ENCODE measurements at regions not wholly inside any gene's neighbourhood (a gene's known extent, or its start where the extent isn't known, plus 50 kb on each side); places are given as distances from the start of the nearest gene placed in this dataset.

DNA sequence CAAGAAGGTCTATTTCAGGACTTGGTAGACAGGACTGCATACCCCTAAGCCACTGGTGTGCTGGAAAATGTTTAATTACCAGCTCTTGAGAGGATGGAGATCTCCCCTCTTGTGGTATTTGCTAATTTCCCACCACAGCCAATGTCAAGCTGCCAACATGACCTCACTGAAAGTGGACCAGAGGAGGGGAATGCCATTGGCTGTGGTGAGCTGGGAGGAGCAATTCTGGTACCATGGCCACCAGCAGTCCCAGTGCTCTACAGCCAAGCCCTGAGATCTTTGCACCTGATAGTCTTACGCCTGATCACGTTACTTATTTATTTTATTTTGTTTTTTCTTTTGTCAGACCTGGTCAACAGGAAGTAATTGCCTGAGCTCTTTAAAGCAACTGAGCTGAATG is 82.5 kb upstream of the BCL6 start:
- DNase-seq (no peak), ATAC-seq (no peak)
- Histone ChIP-seq H3K36me3 (ENCODE audit: low read depth) (no peaks in the 10 kb centered on the region), H3K9me3 (no peaks in the 10 kb centered on the region), H3K4me3 (no peak overlapping the region), H3K4me1 (ENCODE audit: low read depth) (no peaks in the 10 kb centered on the region)
- TF ChIP-seq, protein P1, sequence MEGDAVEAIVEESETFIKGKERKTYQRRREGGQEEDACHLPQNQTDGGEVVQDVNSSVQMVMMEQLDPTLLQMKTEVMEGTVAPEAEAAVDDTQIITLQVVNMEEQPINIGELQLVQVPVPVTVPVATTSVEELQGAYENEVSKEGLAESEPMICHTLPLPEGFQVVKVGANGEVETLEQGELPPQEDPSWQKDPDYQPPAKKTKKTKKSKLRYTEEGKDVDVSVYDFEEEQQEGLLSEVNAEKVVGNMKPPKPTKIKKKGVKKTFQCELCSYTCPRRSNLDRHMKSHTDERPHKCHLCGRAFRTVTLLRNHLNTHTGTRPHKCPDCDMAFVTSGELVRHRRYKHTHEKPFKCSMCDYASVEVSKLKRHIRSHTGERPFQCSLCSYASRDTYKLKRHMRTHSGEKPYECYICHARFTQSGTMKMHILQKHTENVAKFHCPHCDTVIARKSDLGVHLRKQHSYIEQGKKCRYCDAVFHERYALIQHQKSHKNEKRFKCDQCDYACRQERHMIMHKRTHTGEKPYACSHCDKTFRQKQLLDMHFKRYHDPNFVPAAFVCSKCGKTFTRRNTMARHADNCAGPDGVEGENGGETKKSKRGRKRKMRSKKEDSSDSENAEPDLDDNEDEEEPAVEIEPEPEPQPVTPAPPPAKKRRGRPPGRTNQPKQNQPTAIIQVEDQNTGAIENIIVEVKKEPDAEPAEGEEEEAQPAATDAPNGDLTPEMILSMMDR (IDR thresholded peaks at IDR 0.05) = no peak
- intact Hi-C loops (cut with DNase I, micrococcal nuclease) = no loop called here

DNA sequence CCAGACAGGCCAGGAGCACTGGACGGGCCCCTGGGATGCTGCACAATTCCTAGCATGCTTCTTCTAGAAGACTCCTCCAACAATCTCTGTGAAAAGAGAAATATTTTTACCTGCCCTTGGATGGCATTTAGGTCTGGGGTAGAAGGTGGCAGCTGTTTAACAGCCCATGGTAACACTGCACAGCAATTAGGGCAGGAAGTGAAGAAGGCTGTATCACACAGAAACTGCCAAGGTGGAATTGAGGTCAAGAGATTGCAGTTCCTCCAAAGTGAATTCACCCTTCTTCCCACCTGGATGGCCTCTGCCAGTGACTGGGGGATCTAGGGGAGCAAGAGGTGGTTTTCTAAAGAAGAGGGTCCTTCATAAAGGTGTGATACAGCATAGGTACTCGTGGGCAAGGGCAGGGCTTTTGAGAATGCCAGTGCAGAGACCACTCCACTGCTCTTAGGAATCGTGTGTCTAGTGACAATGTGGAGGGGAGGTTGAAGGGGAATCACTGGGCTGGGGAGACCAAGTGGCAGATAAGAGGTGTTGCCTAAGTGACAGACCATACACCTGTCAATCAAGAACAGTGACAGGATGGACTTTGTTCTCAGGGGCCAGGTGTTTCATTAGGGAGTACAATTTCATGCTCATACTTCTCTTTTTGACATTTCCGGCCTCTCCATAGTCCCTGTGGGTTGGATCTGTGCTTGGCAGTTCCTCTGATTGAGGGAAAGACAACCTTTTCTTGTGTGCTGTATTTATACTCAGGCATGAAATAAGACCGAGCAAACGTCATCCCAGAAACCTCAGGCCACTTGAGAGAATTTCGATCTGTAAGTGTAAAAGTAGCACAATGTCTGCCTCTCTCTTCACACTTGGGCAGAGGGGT is 83.5 kb upstream of the BCL6 start:
- DNase-seq (no peak), ATAC-seq (peak; percentile 71)
- Histone ChIP-seq H3K36me3 (ENCODE audit: low read depth) (no peaks in the 10 kb centered on the region), H3K4me1 (ENCODE audit: low read depth) (no peaks in the 10 kb centered on the region), H3K4me3 (no peak overlapping the region), H3K9me3 (no peaks in the 10 kb centered on the region)
- TF ChIP-seq, protein P1 (IDR thresholded peaks at IDR 0.05) = no peak
- intact Hi-C loops (cut with DNase I, micrococcal nuclease) = no loop called here

DNA sequence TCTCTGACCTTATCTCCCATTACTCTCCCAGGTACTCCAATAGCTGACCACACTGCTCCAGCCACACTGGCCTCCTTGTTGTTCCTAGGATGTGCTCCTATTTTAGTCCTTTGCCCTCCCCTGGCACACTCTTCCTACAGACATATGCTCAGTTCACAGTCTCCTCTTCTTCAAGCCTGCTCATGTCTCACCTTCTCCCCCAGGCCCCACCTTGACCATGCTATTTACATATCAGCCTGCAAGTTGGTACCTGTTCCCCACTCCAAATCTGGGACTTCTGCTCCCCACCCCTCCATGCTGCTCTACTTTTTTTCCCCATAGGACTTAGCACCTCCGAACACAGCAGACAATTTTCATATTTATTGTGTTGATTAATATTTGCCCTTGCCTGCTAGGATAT is 84.9 kb upstream of the BCL6 start:
- Histone ChIP-seq H3K4me3 (no peak overlapping the region), H3K4me1 (ENCODE audit: low read depth) (no peaks in the 10 kb centered on the region), H3K9me3 (no peaks in the 10 kb centered on the region), H3K36me3 (ENCODE audit: low read depth) (no peaks in the 10 kb centered on the region)
- ATAC-seq = no peak
- intact Hi-C loops (cut with DNase I, micrococcal nuclease) = no loop called here
- DNase-seq = no peak
- TF ChIP-seq, protein P1 (IDR thresholded peaks at IDR 0.05) = no peak

DNA sequence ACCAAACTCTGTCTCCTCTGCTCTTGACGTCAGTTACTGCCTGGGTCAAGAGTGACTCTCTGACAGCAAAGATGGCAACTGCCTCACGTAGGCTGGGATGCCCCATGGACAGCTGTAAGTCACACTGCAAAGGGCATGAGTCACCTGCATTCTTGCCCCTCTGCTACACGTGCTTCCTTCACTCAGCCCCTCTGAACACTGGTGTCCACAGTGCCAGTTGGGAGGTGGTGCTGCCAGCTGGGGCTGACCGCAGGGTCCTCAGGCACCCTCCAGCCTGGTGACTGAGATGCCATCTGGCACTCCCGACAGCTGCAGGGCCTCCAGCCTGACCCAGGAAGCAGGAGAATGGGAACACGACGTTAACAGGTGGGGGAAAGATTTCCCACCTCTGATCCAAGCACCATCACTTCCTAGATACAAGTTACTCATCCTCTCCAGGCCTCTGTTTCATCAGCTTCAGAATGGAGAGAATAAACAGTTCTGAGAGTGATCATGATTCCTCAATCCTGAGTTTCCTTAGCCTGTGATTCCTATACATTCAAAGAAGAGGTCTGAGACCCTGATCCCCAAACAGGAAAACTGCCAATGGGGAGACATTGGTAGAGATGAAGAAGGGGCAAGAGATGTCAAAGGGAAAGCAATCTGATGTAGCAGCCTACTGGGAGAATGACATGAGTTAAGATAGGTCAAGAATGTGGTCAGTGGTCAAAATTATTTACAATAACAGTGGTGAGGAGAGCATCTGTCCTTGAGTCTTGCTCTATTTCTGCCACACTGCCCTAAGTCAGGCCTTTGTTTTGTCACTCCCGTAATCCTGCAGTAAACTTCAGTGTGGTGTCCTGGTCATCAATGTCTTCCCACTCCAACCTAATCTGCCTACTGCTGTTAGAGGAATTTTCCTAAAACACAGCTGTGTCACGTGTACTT is 86.1 kb upstream of the BCL6 start:
- H3K4me1 ChIP-seq (ENCODE audit: low read depth) = no peaks in the 10 kb centered on the region
- H3K36me3 ChIP-seq (ENCODE audit: low read depth) = no peaks in the 10 kb centered on the region
- TF ChIP-seq, protein P1 (IDR thresholded peaks at IDR 0.05) = no peak
- no peak for DNase-seq
- no peak overlapping the region for H3K4me3 ChIP-seq
- no peak for ATAC-seq
- H3K9me3 ChIP-seq = no peaks in the 10 kb centered on the region
- intact Hi-C loops (cut with DNase I, micrococcal nuclease) = no loop called here

DNA sequence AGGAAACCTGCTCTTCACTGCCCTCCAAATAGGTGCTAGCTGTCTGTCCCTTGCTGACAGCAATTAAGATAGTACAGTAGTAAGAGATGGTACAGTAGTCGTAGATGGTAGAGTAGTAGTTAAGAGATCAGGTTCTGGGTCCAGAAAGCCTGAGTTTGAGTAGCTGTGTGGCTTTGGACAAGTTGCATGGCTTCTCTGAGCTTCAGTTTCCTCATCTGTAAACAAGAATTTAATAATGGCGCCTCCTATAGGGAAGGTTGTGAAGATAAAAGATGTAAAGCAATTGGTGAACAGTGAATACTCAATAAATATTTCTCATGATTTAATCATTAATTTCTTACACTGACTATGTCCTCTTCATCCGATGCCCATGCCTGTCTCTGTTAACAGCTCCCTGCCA is 86.9 kb upstream of the BCL6 start:
- TF ChIP-seq, protein P1 (IDR thresholded peaks at IDR 0.05) = no peak
- intact Hi-C loops (cut with DNase I, micrococcal nuclease) = no loop called here
- ATAC-seq (no peak), DNase-seq (no peak)
- no peaks in the 10 kb centered on the region for H3K4me1 ChIP-seq (ENCODE audit: low read depth)
- H3K36me3 ChIP-seq (ENCODE audit: low read depth) = no peaks in the 10 kb centered on the region
- H3K4me3 ChIP-seq = no peak overlapping the region
- H3K9me3 ChIP-seq = no peaks in the 10 kb centered on the region
